ENCODE measurements at regions not wholly inside any gene's neighbourhood (a gene's known extent, or its start where the extent isn't known, plus 50 kb on each side); places are given as distances from the start of the nearest gene placed in this dataset.

- no peak overlapping the region for H3K4me3 ChIP-seq
- no peaks in the 10 kb centered on the region for H3K36me3 ChIP-seq
- no peak for DNase-seq
- intact Hi-C loops (cut with micrococcal nuclease), result no loop called here
- H3K9me3 ChIP-seq (replicated peaks), result no peaks in the 10 kb centered on the region
- no peak overlapping the region for H3K27ac ChIP-seq (replicated peaks)
- no peaks in the 10 kb centered on the region for H3K4me1 ChIP-seq
- H3K27me3 ChIP-seq (ENCODE audit: low read depth), result peaks cover 97% of the 10 kb centered on the region
- TF ChIP-seq CTCF (IDR thresholded peaks at IDR 0.05; ENCODE audit: borderline replicate concordance), result peak; percentile 73
Observed at GRCh38 chr11:43567396-43567975, 113.1 kb upstream of the HSD17B12 start.

- intact Hi-C loops (cut with micrococcal nuclease), result no loop called here
- H3K4me1 ChIP-seq, result peaks cover 44% of the 10 kb centered on the region
Observed at GRCh38 chr11:43573233-43573632, 107.3 kb upstream of the HSD17B12 start.

GRCh38 chr11:43573873-43574272 lies 106.7 kb upstream of the HSD17B12 start:
- H3K27ac ChIP-seq (replicated peaks), result peak overlapping the region; percentile 39
- H3K9me3 ChIP-seq (replicated peaks), result no peaks in the 10 kb centered on the region
- peaks cover 50% of the 10 kb centered on the region for H3K4me1 ChIP-seq
- DNase-seq, result no peak
- peaks cover 98% of the 10 kb centered on the region for H3K27me3 ChIP-seq (ENCODE audit: low read depth)
- no peaks in the 10 kb centered on the region for H3K36me3 ChIP-seq
- H3K4me3 ChIP-seq, result no peak overlapping the region
- intact Hi-C loops (cut with micrococcal nuclease), result no loop called here
- TF ChIP-seq CTCF (IDR thresholded peaks at IDR 0.05; ENCODE audit: borderline replicate concordance), result no peak

More at GRCh38 chr11:43573233-43573632, 107.3 kb upstream of the HSD17B12 start:
- Histone ChIP-seq H3K27me3 (ENCODE audit: low read depth) (peaks cover 98% of the 10 kb centered on the region), H3K4me3 (no peak overlapping the region), H3K9me3 (replicated peaks) (no peaks in the 10 kb centered on the region), H3K36me3 (no peaks in the 10 kb centered on the region), H3K27ac (replicated peaks) (no peak overlapping the region)
- no peak for DNase-seq
- peak; percentile 62 for TF ChIP-seq CTCF (IDR thresholded peaks at IDR 0.05; ENCODE audit: borderline replicate concordance)

GRCh38 chr11:43574411-43574810 lies 106.1 kb upstream of the HSD17B12 start:
- H3K4me1 ChIP-seq, result peaks cover 55% of the 10 kb centered on the region
- no peaks in the 10 kb centered on the region for H3K36me3 ChIP-seq
- peak overlapping the region; percentile 67 for H3K4me3 ChIP-seq
- intact Hi-C loops (cut with micrococcal nuclease), result no loop called here
- TF ChIP-seq CTCF (IDR thresholded peaks at IDR 0.05; ENCODE audit: borderline replicate concordance), result no peak
- H3K27ac ChIP-seq (replicated peaks), result peak overlapping the region; percentile 39
- H3K27me3 ChIP-seq (ENCODE audit: low read depth), result peaks cover 98% of the 10 kb centered on the region
- H3K9me3 ChIP-seq (replicated peaks), result no peaks in the 10 kb centered on the region
- DNase-seq, result no peak

- peak overlapping the region; percentile 67 for H3K4me3 ChIP-seq
- TF ChIP-seq CTCF (IDR thresholded peaks at IDR 0.05; ENCODE audit: borderline replicate concordance), result no peak
- DNase-seq, result peak; percentile 21
- no peak overlapping the region for H3K27ac ChIP-seq (replicated peaks)
- H3K36me3 ChIP-seq, result no peaks in the 10 kb centered on the region
- peaks cover 98% of the 10 kb centered on the region for H3K27me3 ChIP-seq (ENCODE audit: low read depth)
- H3K4me1 ChIP-seq, result peaks cover 64% of the 10 kb centered on the region
- H3K9me3 ChIP-seq (replicated peaks), result no peaks in the 10 kb centered on the region
- intact Hi-C loops (cut with micrococcal nuclease), result no loop called here
Observed at GRCh38 chr11:43574949-43575912, 105.3 kb upstream of the HSD17B12 start.
